MG63 (cell line): ENCODE measurements at regions not wholly inside any gene's neighbourhood (a gene's known extent, or its start where the extent isn't known, plus 50 kb on each side); places are given as distances from the start of the nearest gene placed in this dataset.
A peak's percentile ranks its signal among the peaks of the same experiment; 100 is the strongest.
"Not testable (repeated sequence)": the region's sequence is repeated elsewhere in the genome, so short reads cannot be mapped to it uniquely, and the experiment has no call there.

Experiments
- DNase-seq: peaks from one replicate; pipeline ENCODE4 v3.0.0-alpha.2; 2020
- H3K27me3 ChIP-seq: fragments of 250-450 bp; sonication (Bioruptor Pico); 2 replicates; pipeline ENCODE4 v1.5.1; 2020; ENCODE audit warnings: mild to moderate bottlenecking, moderate library complexity
- H3K36me3 ChIP-seq: fragments of 250-450 bp; sonication (Bioruptor Pico); 2 replicates; pipeline ENCODE4 v1.5.1; 2020; ENCODE audit warnings: mild to moderate bottlenecking, moderate library complexity
- H3K4me3 ChIP-seq: fragments of 250-450 bp; sonication (Bioruptor Pico); 2 replicates; pipeline ENCODE4 v1.5.1; 2020; ENCODE audit warnings: mild to moderate bottlenecking, moderate library complexity
- H3K9me3 ChIP-seq: fragments of 250-450 bp; sonication (Bioruptor Pico); 2 replicates; pipeline ENCODE4 v1.5.1; 2020; ENCODE audit warnings: mild to moderate bottlenecking, moderate library complexity

DNA sequence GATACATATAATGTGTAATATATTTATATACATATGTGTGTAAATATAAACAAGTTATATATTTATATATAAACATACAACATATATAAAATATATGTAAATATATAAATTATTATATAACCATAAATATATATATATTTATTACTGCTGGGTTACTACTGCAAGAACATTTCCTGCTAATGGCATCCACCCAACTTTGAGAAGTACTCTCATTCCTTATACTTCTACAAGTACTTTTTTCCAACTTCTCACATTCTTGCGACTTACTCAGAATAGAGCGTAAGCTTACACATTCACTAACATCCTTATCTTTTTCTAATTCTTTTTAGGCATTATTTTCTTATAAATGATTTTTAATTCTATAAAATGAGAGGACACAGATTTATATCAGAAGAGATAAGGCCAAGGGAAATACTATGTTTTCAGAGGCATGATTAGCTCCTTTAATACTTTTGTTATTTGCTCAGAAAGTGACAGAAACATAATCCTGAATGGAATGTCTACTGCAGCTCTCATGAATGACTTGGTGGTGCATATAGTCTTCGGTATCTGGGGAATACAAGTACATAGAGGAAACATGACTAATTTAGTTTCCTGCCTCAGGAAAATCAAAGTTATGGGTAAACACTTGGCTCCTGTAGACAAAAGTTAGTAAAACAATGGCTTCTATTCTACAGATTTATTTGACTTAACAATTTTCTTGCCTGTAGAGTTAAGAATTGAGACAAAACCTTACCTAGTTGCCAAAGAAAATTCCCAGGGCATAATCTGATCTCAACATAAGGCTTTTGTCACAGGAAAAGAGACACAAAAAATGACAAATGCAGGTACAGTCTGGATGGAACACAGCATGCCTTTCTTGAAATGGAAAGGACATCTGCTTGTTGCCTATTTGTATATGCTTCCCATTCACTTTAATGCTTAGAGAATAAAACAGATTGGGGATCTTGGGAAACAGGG is 453.9 kb downstream of the SQOR start:
- DNase-seq: no peak
- Histone ChIP-seq H3K4me3 (no peak overlapping the region), H3K27me3 (no peaks in the 10 kb centered on the region), H3K9me3 (no peaks in the 10 kb centered on the region), H3K36me3 (no peaks in the 10 kb centered on the region)

DNA sequence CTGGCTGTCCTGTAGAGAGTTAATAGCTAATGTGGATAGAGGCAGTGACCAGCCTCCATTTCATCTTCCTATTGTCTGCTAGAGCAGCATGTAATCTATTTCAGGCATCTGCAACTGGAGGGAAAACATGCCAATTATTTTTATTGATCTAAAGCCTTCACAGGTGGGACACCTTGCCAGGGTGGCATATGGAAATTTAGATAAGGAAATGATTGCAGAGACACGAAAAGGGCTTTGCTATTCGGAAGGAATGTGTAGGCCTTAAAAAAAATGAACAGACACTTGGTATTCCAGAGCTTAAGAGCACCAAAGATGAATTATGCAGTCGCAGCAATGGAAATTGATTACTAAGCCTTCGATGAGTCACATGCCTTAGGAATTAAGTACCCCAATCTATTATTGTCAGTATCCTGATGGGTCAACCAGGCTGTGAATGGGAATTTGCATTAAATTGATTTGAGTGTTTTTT is 454.7 kb downstream of the SQOR start:
- H3K36me3 ChIP-seq: no peaks in the 10 kb centered on the region
- no peak overlapping the region for H3K4me3 ChIP-seq
- H3K9me3 ChIP-seq: no peaks in the 10 kb centered on the region
- H3K27me3 ChIP-seq: no peaks in the 10 kb centered on the region
- DNase-seq: no peak

DNA sequence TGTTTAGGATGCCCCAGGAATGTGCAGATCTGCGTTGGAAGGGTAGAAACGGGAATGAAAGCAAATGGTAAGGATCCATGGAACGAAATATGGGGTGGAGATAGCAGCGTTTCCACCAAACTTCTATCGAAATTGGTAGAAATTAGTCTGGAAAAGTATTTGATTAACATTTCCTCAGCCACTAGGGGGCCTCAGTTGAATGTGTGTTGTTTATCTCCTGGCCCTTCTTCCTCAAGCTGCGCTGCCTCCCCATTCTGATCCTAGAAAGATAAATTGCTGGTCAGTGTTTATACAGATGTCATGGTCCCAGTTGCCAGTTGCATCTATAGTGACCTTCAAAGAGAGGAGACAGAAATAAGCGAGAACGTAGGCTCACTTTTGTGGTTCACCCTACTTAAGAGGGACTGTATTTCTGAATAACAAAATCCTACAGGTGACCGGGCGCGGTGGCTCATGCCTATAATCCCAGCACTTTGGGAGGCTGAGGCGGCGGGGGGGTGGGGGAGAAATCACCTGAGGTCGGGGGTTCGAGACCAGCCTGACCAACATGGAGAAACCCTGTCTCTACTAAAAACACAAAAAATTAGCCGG is 457.1 kb downstream of the SQOR start:
- DNase-seq: peak; percentile 3
- no peaks in the 10 kb centered on the region for H3K27me3 ChIP-seq
- H3K4me3 ChIP-seq: no peak overlapping the region

DNA sequence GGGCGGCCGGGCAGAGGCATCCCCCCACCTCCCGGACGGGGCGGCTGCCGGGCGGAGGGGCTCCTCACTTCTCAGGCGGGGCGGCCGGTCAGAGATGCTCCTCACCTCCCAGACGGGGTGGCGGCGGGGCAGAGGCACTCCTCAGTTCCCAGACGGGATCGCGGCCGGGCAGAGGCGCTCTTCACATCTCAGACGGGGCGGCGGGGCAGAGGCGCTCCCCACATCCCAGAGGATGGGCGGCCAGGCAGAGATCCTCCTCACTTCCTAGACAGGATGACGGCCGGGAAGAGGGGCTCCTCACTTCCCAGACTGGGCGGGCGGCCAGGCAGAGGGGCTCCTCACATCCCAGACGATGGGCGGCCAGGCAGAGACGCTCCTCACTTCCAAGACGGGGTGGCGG is 463.2 kb downstream of the SQOR start:
- not testable (repeated sequence) for H3K36me3 ChIP-seq, H3K4me3 ChIP-seq, H3K9me3 ChIP-seq, H3K27me3 ChIP-seq, DNase-seq

More for the DNA sequence above, 457.1 kb downstream of the SQOR start:
- H3K36me3 ChIP-seq: no peaks in the 10 kb centered on the region
- H3K9me3 ChIP-seq: no peaks in the 10 kb centered on the region

DNA sequence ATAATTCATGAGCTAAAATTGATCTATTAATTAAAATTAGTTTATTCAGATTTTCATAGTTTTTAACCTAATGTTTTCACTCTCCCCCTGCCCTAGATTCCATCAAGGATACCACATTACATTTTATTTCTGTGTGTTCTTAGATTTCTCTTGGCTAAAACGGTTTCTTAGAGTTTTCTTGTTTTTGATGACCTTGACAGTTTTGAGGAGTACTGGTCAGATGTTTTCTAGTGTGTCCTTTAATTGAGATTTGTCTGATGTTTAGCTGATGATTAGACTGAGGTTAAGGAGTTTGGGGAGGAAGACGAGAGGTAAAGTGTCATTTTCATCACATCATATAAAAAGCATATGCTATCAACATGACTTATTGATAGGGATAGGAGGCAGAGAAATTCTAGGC is 475.9 kb downstream of the SQOR start:
- no peak for DNase-seq
- Histone ChIP-seq H3K27me3 (no peaks in the 10 kb centered on the region), H3K36me3 (no peaks in the 10 kb centered on the region), H3K9me3 (no peaks in the 10 kb centered on the region), H3K4me3 (no peak overlapping the region)

DNA sequence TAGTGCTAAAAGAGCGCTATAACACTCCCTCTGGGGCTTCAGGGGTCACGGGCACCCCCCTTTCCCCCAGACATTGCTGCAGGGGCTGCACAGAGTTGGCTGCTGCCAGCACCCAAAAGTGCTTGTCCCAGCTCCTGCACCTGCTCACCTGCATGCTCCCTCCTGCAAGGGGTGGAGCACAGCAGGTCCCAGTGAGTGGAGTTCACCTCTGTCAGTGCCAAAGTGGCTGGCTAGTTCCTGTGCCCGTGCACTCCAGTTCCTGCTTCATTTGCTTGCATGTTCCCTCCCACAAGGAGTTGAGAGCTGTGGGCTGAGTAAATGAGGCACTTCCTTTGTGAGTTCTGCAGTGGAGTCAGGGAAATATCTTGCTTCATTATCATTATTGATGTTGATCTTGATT is 476.9 kb downstream of the SQOR start:
- no peaks in the 10 kb centered on the region for H3K27me3 ChIP-seq
- DNase-seq: no peak
- H3K9me3 ChIP-seq: no peaks in the 10 kb centered on the region
- no peak overlapping the region for H3K4me3 ChIP-seq
- no peaks in the 10 kb centered on the region for H3K36me3 ChIP-seq

DNA sequence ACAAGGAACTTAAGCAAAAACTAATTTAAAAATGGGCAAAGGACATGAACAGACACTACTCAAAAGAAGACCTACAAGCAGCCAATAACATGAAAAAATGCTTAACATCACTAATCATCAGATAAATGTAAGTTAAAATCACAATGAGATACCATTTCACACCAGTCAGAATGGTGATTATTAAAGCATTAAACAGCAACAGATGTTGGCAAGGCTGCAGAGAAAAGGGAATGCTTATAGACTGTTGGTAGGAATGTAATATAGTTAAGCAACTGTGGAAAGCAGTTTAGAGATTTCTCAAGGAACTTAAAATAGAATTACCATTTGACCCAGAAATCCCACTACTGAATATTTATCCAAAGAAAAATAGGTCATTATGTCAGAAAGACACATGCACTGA is 482.2 kb downstream of the SQOR start:
- H3K27me3 ChIP-seq: no peaks in the 10 kb centered on the region
- DNase-seq: no peak

DNA sequence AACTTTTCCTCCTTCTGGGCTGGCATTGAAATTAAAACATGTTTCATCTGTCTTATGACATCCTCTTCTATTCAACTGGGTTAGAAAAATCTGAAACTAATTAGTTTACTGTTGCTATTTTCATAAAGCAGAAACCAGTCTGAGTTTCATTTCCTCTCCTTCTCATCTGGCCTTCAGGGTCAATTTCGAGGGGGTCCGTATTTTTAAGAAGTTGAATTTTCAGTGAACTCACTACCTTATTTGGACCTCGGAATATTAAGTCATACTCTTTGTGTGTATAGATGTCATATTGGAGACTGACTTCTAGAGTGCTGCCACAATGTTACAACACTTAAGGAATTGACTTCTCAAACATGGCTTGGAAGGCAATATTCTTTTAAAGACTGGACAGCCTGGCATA is 485.9 kb downstream of the SQOR start:
- H3K27me3 ChIP-seq: no peaks in the 10 kb centered on the region
- no peak overlapping the region for H3K4me3 ChIP-seq
- no peak for DNase-seq
- peaks cover 11% of the 10 kb centered on the region for H3K9me3 ChIP-seq
- H3K36me3 ChIP-seq: no peaks in the 10 kb centered on the region

More for the DNA sequence above, 482.2 kb downstream of the SQOR start:
- Histone ChIP-seq H3K9me3 (no peaks in the 10 kb centered on the region; the same call in 1 of the 2 replicates), H3K4me3 (no peak overlapping the region), H3K36me3 (no peaks in the 10 kb centered on the region)

DNA sequence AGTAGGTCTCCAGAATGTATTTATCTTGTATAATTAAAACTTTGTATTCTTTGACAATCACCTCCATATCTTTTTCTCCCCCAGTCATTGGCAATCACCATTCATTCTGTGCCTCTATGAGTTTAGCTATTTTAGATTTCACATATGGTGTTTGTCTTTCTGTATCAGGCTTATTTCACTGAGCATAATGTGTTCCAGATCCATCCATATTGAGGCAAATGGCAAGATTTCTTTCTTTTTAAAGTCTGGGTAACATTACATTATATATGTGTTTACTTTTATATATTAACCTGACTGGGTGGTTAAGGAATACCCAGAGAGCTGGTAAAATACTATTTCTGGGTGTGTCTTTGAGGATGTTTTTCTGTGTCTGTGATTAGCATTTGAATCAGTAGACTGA is 486.6 kb downstream of the SQOR start:
- no peak for DNase-seq
- Histone ChIP-seq H3K9me3 (peaks cover 12% of the 10 kb centered on the region), H3K4me3 (no peak overlapping the region), H3K36me3 (no peaks in the 10 kb centered on the region), H3K27me3 (no peaks in the 10 kb centered on the region)

DNA sequence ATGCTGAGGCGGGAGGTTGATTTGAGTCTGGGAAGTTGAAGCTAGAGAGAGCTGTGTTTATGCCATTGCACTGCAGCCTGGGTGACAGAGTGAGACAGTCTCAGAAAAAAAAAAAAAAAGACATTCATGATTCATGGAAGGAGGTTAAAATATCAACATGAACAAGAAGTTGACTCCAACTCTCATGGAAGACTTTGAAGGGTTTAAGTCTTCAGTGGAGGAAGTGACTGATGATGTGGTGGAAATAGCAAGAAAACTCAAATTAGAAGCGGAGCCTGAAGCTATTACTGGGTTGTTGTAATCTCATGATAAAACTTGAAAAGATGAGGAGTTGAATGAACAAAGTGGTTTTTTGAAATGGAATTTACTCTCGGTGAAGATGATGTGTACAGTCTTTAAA is 491.8 kb downstream of the SQOR start:
- Histone ChIP-seq H3K4me3 (no peak overlapping the region), H3K27me3 (no peaks in the 10 kb centered on the region), H3K9me3 (peaks cover 15% of the 10 kb centered on the region), H3K36me3 (no peaks in the 10 kb centered on the region)
- peak; percentile 5 for DNase-seq

DNA sequence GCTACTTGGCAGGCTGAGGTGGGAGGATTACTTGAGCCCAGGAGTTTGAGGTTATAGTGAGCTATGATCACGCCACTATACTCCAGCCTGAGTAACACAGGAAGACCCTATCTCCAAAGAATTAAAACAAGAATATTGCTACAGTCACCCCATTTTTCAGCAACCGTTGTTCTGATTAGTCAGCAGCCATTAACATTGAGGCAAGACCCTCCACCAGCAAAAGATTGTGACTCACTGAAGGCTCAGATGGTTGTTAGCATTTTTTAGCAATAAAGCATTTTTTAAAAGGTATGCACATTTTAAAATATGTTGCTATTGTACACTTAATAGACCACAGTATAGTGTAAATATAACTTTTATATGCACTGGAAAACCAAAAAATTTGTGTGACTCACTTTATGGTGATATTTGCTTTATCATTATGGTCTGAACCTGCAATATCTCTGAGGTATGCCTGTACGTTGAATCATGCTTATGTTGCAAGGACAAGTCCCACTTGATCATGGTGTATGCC is 492.6 kb downstream of the SQOR start:
- DNase-seq: peak; percentile 55
- Histone ChIP-seq H3K9me3 (peaks cover 12% of the 10 kb centered on the region), H3K36me3 (no peaks in the 10 kb centered on the region), H3K4me3 (no peak overlapping the region), H3K27me3 (no peaks in the 10 kb centered on the region)

DNA sequence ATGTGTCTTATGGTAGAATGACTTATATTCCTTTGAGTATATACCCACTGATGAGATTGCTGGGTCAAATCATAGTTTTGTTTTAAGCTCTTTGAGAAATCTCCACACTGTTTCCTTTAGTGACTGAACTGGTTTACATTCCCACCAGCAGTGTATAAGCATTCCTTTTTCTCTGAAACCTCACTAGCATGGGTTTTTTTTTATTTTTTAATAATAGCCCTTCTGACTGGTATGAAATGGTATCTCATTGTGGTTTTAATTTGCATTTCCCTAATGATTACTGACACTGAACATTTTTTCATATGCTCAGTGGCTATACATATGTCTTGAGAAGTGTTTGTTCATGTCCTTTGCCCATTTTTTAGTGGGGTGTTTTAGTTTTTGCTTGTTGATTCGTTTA is 494.3 kb downstream of the SQOR start:
- H3K36me3 ChIP-seq: no peaks in the 10 kb centered on the region
- no peak for DNase-seq
- no peak overlapping the region for H3K4me3 ChIP-seq
- peaks cover 6% of the 10 kb centered on the region; the same call in 1 of the 2 replicates for H3K9me3 ChIP-seq
- H3K27me3 ChIP-seq: no peaks in the 10 kb centered on the region

DNA sequence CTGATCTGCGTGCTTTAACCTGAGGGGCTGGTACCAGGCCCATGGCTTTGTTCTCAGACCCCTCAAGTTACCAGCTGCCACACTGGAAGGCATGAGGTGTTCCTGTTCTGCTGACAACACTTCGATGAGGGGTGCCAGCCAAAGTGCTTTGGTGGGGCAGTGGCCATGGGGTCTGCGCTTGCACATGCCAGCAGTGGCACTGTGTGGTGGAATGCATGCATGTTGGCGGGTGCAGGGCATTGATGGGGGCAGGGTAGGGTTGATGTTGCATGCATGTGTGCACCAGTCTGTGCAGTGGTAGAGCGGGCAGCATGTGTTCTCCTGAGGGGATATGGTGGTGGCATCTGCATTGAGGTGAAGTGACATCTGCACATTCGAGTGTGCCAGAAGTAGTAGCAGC is 497.0 kb downstream of the SQOR start:
- H3K4me3 ChIP-seq: no peak overlapping the region
- H3K36me3 ChIP-seq: no peaks in the 10 kb centered on the region
- no peak for DNase-seq
- H3K9me3 ChIP-seq: peaks cover 10% of the 10 kb centered on the region
- H3K27me3 ChIP-seq: no peaks in the 10 kb centered on the region

DNA sequence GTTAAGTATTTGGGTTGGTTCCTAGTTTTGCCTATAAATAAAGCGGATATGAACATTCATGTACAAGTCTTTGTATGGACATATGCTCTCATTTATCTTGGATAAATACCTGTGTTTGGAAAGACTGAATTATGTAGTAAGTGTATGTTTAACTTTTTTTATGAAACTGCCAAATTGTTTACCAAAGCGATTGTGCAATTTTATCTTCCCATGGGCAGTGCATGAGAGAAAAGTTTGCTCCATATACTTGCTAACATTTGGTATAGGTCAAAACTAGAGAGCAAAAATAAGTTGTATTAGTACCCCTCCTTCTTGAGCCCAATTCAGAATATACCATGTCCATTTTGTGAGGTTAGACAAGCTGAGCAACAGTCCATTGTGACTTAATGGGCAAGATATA is 502.6 kb downstream of the SQOR start:
- Histone ChIP-seq H3K4me3 (no peak overlapping the region), H3K9me3 (peaks cover 7% of the 10 kb centered on the region), H3K27me3 (no peaks in the 10 kb centered on the region), H3K36me3 (no peaks in the 10 kb centered on the region)
- no peak for DNase-seq

DNA sequence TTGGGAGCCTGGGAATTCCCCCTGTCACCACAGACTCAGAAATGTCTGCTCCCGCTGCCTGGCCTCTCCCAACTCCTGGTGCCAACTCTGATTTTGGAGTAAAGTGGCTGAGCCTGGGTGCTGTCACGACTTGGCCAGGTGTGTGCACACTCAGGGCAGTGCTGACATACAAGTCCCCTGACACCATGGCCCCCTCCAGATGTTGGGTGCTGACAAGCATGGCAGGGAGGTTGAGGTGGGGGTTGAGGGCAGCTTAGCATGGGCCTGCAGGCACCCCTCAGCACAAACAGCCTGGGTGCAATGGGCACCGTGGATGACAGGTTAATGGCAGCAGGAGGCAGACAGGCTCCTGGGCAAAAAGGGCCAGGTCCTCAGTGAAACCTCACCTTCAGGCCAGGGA is 511.2 kb downstream of the SQOR start:
- Histone ChIP-seq H3K4me3 (no peak overlapping the region), H3K9me3 (no peaks in the 10 kb centered on the region), H3K36me3 (no peaks in the 10 kb centered on the region), H3K27me3 (no peaks in the 10 kb centered on the region)
- no peak for DNase-seq

DNA sequence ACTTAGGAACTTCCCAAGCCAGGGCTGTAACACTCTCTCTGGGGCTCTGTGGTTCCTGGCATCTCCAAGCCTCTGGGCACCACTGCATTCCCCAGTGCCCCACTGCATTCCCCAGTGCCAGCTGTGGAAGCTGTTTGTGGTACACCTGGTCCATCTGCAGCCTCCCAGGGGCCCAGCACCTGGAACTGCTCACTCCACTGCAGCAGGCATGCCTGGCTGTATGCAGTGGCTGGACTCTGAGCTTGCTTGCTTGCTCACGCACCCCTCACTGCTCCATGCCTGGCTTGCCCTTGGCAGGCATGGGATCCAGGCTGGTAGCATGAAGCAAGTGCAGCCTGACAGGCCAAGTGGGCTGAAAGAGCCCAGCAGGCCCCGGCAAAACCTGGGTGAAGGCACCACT is 512.1 kb downstream of the SQOR start:
- Histone ChIP-seq H3K9me3 (no peaks in the 10 kb centered on the region), H3K36me3 (no peaks in the 10 kb centered on the region), H3K4me3 (no peak overlapping the region), H3K27me3 (no peaks in the 10 kb centered on the region)
- no peak for DNase-seq

DNA sequence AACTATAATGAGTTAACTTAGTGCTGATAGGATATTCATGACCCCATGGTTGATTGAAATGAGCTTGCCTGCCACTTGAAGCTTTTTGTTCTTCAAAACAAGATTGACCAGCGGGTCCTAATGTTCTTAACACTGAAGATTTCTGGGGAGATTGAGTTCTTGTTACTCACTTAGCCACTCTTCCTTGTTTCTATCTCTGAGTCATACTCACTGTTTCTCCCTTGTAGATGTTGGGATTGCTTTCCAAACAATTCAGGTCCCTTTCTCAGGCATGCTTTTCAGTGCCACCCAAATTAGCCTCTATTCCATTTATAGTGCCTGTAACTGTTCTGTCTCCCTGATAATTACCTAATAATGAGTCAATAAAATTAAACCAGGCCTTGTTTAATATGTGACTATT is 517.0 kb downstream of the SQOR start:
- no peak for DNase-seq
- Histone ChIP-seq H3K9me3 (no peaks in the 10 kb centered on the region), H3K27me3 (no peaks in the 10 kb centered on the region), H3K36me3 (no peaks in the 10 kb centered on the region), H3K4me3 (no peak overlapping the region)
